ENCODE measurements at regions not wholly inside any gene's neighbourhood (a gene's known extent, or its start where the extent isn't known, plus 50 kb on each side); places are given as distances from the start of the nearest gene placed in this dataset.

DNA sequence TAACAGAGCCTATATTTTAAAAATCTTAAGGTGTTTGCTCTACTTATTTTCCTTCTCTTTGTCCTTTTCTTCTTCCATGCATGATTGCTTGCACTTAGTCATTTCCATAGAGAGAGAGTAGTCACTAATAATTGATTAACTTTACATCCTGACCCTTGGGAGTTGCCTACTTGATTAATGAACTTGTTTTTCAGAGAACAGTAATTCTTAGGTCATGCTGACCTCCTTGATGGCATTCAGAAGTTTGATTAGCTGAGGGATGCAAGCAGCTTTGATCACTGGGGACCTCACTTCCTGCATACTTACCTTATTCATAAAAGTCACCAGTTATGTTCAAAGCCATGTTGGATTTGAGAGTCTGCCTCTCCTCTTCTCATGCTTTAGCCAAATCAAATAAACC lies 715.6 kb upstream of the ID4 start:
- TF ChIP-seq GATA2 (IDR thresholded peaks at IDR 0.05; ENCODE audit: low read depth, low read length), result no peak
- no peak for TF ChIP-seq GATA3 (IDR thresholded peaks at IDR 0.05; ENCODE audit: low read depth, low read length)
